Natural killer cell (primary cell): ENCODE measurements at regions not wholly inside any gene's neighbourhood (a gene's known extent, or its start where the extent isn't known, plus 50 kb on each side); places are given as distances from the start of the nearest gene placed in this dataset.

Source experiments
- ATAC-seq, 3 donors: fragments of 150-1000 bp in 2 of 3; fragments of 200-7000 bp in 1 of 3; cut with Tn5 transposase; 1 replicate in 1 of 3; 2 replicates in 2 of 3; pipeline ENCODE4 v1.10.0; 2021; ENCODE audit warnings: mild to moderate bottlenecking in 2 of 3, moderate library complexity in 2 of 3
- DNase-seq, 2 donors: peaks; one replicate each; pipeline versions ENCODE4 v3.0.0 to v3.0.0-alpha.2; 2013 to 2021; ENCODE audit warnings: mixed read lengths in 1 of 2
- H3K27ac ChIP-seq: one replicate; pipeline ENCODE4 v1.5.1; 2013; ENCODE audit warnings: mild to moderate bottlenecking, low read length
- H3K27me3 ChIP-seq: one replicate; pipeline ENCODE4 v1.6.1; 2013; ENCODE audit warnings: low read length; ENCODE audit not compliant: control insufficient read depth, insufficient read depth
- H3K36me3 ChIP-seq: one replicate; pipeline ENCODE4 v1.6.1; 2013; ENCODE audit warnings: low read length; ENCODE audit not compliant: control insufficient read depth, insufficient read depth
- H3K4me1 ChIP-seq: one replicate; pipeline ENCODE4 v1.6.1; 2013; ENCODE audit warnings: low read length; ENCODE audit not compliant: control insufficient read depth, insufficient read depth
- H3K4me3 ChIP-seq: one replicate; pipeline ENCODE4 v1.5.1; 2013; ENCODE audit warnings: low read length
- H3K9me3 ChIP-seq: one replicate; pipeline ENCODE4 v1.6.1; 2013; ENCODE audit warnings: low read length; ENCODE audit not compliant: control insufficient read depth, insufficient read depth
- H3K27ac Mint-ChIP-seq, 2 donors: one replicate each; pipeline ENCODE4 v1.8.0; 2022; ENCODE audit warnings: mild to moderate bottlenecking in 2 of 2, mixed read lengths in 2 of 2, moderate library complexity in 1 of 2
- H3K27me3 Mint-ChIP-seq, 2 donors: one replicate each; pipeline ENCODE4 v1.8.0; 2022; ENCODE audit warnings: low read depth in 2 of 2, mixed read lengths in 2 of 2
- H3K36me3 Mint-ChIP-seq: one replicate; pipeline ENCODE4 v1.8.0; 2022; ENCODE audit warnings: mixed read lengths
- H3K4me1 Mint-ChIP-seq, 2 donors: one replicate each; pipeline ENCODE4 v1.8.0; 2022; ENCODE audit warnings: mixed read lengths in 2 of 2
- H3K4me3 Mint-ChIP-seq: one replicate; pipeline ENCODE4 v1.8.0; 2022; ENCODE audit warnings: mild to moderate bottlenecking, moderate library complexity, mixed read lengths
- H3K9me3 Mint-ChIP-seq, 2 donors: one replicate each; pipeline ENCODE4 v1.8.0; 2022; ENCODE audit warnings: mixed read lengths in 2 of 2
- CTCF ChIP-seq: fragments of 200-600 bp; IDR thresholded peaks from one replicate; pipeline ENCODE4 v1.8.0; 2022; ENCODE audit warnings: antibody characterized with exemption
- WGBS: methylation state at CpG from one replicate; pipeline ENCODE4 v1.1.7; 2013; ENCODE audit warnings: missing lambda C conversion rate; ENCODE audit not compliant: insufficient coverage; 5-methylcytosine and 5-hydroxymethylcytosine counted together
- intact Hi-C: fragments of 100-400 bp; cut with micrococcal nuclease; formaldehyde crosslinking; loops from one replicate; pipeline ENCODE4 v1.14.2; 2022

GRCh38 chr3:147941969-147942368 is 532.8 kb downstream of the ZIC1 start:
- H3K9me3 ChIP-seq: no peaks in the 10 kb centered on the region
- Mint-ChIP-seq H3K27ac (no peak overlapping the region), H3K27me3 (no peaks in the 10 kb centered on the region), H3K4me3 (no peak overlapping the region), H3K9me3 (peaks cover 0 to 7% of the 10 kb centered on the region in 2 donors), H3K36me3 (no peaks in the 10 kb centered on the region), H3K4me1 (no peaks in the 10 kb centered on the region)
- TF ChIP-seq CTCF: no peak
- 86% methylated on average over 2 of the region's 2 CpGs for WGBS
- ATAC-seq: no peak
- no peak for DNase-seq
- no peaks in the 10 kb centered on the region for H3K27me3 ChIP-seq
- H3K4me3 ChIP-seq: no peak overlapping the region
- no peaks in the 10 kb centered on the region for H3K36me3 ChIP-seq
- H3K4me1 ChIP-seq: no peaks in the 10 kb centered on the region
- intact Hi-C loops: no loop called here
- H3K27ac ChIP-seq: no peak overlapping the region

DNA sequence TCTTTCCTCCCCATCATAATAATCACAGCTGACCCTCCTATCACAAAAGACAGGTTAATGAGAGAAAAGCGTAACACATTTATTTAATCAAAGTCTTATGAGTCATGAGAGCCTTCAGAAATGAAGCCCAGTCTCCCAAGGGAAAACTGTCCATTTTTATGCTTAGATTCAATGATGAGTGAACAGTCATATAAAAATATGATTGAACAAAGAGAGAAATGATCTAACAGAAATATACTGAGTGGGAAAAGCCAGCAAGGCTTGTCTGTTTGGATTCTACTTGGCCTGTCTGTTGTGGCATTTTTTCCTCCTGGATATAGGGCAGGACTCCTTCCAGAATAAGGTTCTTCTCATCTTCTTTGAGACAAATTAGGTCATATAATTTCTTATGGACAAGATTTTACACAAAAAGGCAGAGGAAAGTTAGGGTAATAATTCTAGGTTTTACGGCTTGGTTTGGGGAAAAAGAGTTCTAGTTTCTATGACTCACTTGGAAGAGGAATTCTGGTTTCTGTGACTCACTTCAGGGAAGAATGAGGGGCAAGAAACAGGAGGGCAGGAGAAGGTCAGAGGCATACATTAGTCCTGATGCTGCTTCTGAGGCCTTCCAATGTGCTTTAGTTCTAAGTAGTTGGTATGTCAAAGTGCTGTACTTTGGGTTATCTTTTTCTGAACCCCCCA is 534.2 kb downstream of the ZIC1 start:
- H3K36me3 Mint-ChIP-seq: no peaks in the 10 kb centered on the region

DNA sequence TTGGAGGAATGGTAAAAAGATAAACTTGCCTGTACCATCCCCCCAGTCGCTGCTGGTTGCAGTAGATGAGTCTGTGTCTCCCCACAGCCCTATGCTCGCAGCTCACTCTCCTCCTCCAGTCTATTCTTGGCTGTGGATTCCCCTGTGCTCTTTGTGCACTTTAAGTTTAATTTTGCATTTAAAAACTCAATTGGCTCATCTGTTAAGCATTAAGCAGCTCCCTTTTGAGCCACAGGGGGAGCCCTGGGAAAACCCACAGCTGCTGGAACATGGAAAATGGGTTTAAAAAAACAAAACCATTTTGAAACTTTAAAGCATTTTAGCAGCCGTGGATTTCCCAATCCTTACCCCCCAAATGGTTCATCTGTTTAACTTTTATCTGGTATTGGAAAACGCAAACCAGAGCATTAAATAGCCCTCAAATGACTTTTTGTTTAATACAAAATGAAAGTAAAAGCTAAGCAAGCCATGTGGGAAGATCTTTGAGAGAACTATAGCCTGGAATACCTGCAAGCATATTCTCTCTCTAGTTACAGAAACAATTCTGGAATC is 536.9 kb downstream of the ZIC1 start:
- intact Hi-C loops: no loop called here
- H3K4me1 ChIP-seq: no peaks in the 10 kb centered on the region
- DNase-seq: no peak
- Mint-ChIP-seq H3K27me3 (no peaks in the 10 kb centered on the region), H3K4me1 (no peaks in the 10 kb centered on the region), H3K36me3 (no peaks in the 10 kb centered on the region), H3K4me3 (no peak overlapping the region), H3K9me3 (peaks cover 3 to 5% of the 10 kb centered on the region in 2 donors), H3K27ac (no peak overlapping the region)
- no peaks in the 10 kb centered on the region for H3K36me3 ChIP-seq
- no peaks in the 10 kb centered on the region for H3K27me3 ChIP-seq
- ATAC-seq: no peak
- no peaks in the 10 kb centered on the region for H3K9me3 ChIP-seq
- no peak overlapping the region for H3K4me3 ChIP-seq
- TF ChIP-seq CTCF: no peak
- no peak overlapping the region for H3K27ac ChIP-seq
- 50% methylated on average over 4 of the region's 4 CpGs for WGBS

More for the DNA sequence above, 534.2 kb downstream of the ZIC1 start:
- Histone ChIP-seq H3K27ac (no peak overlapping the region), H3K9me3 (no peaks in the 10 kb centered on the region), H3K4me3 (no peak overlapping the region), H3K36me3 (no peaks in the 10 kb centered on the region), H3K27me3 (no peaks in the 10 kb centered on the region), H3K4me1 (no peaks in the 10 kb centered on the region)
- peaks cover 1 to 7% of the 10 kb centered on the region in 2 donors for H3K9me3 Mint-ChIP-seq
- no peaks in the 10 kb centered on the region for H3K27me3 Mint-ChIP-seq
- H3K4me1 Mint-ChIP-seq: no peaks in the 10 kb centered on the region
- TF ChIP-seq CTCF: no peak
- ATAC-seq (no peak), DNase-seq (no peak)
- 95% methylated on average over 2 of the region's 2 CpGs for WGBS
- intact Hi-C loops: no loop called here
- H3K27ac Mint-ChIP-seq: no peak overlapping the region
- no peak overlapping the region for H3K4me3 Mint-ChIP-seq

GRCh38 chr3:147956615-147957014 is 547.5 kb downstream of the ZIC1 start:
- Mint-ChIP-seq H3K27ac (no peak overlapping the region), H3K9me3 (peaks cover 12 to 13% of the 10 kb centered on the region in 2 donors), H3K4me3 (no peak overlapping the region), H3K27me3 (no peaks in the 10 kb centered on the region), H3K4me1 (no peaks in the 10 kb centered on the region), H3K36me3 (no peaks in the 10 kb centered on the region)
- Histone ChIP-seq H3K9me3 (no peaks in the 10 kb centered on the region), H3K27me3 (no peaks in the 10 kb centered on the region), H3K4me1 (no peaks in the 10 kb centered on the region), H3K27ac (no peak overlapping the region), H3K36me3 (no peaks in the 10 kb centered on the region), H3K4me3 (no peak overlapping the region)
- intact Hi-C loops: no loop called here
- no peak for ATAC-seq
- WGBS: 87% methylated on average over 1 of the region's 1 CpG
- no peak for DNase-seq
- TF ChIP-seq CTCF: no peak
